Heart left ventricle (tissue), 16 donors: ENCODE measurements at regions not wholly inside any gene's neighbourhood (a gene's known extent, or its start where the extent isn't known, plus 50 kb on each side); places are given as distances from the start of the nearest gene placed in this dataset.
"Not testable (repeated sequence)": the region's sequence is repeated elsewhere in the genome, so short reads cannot be mapped to it uniquely, and the experiment has no call there.

ENCODE experiments used
- ATAC-seq, 4 donors: fragments of 200-7000 bp; cut with Tn5 transposase; one replicate each; pipeline ENCODE4 v1.9.1; 2020 to 2022; ENCODE audit warnings: moderate library complexity in 4 of 4, mild to moderate bottlenecking in 3 of 4, moderate number of reproducible peaks in 1 of 4
- DNase-seq, 5 donors: peaks; one replicate each; pipeline ENCODE4 v3.0.0-alpha.2; 2020
- H3K27ac ChIP-seq, 12 donors: fragments of 200-600 bp; sonication (generic) in 4 of 12; one replicate each; pipeline versions ENCODE4 v1.5.0 to v1.8.0; 2016 to 2022; ENCODE audit warnings: mild to moderate bottlenecking in 2 of 12
- H3K27me3 ChIP-seq, 9 donors: fragments of 200-600 bp; sonication (generic) in 2 of 9; one replicate each; pipeline versions ENCODE4 v1.5.1 to v1.8.0; 2016 to 2022; ENCODE audit warnings: mild to moderate bottlenecking in 3 of 9
- H3K36me3 ChIP-seq, 9 donors: fragments of 200-600 bp; sonication (generic) in 2 of 9; one replicate each; pipeline versions ENCODE4 v1.5.0 to v1.8.0; 2018 to 2022; ENCODE audit warnings: mild to moderate bottlenecking in 2 of 9
- H3K4me1 ChIP-seq, 12 donors: fragments of 200-600 bp; sonication (generic) in 4 of 12; one replicate each; pipeline versions ENCODE4 v1.5.0 to v1.8.0; 2016 to 2022; ENCODE audit warnings: mild to moderate bottlenecking in 3 of 12
- H3K4me3 ChIP-seq, 12 donors: fragments of 200-600 bp; sonication (generic) in 4 of 12; one replicate each; pipeline versions ENCODE4 v1.5.0 to v1.8.0; 2017 to 2022; ENCODE audit warnings: mild to moderate bottlenecking in 9 of 12, moderate library complexity in 4 of 12
- H3K9me3 ChIP-seq, 12 donors: fragments of 200-600 bp; sonication (generic) in 4 of 12; one replicate each; pipeline versions ENCODE4 v1.5.0 to v1.8.0; 2016 to 2022; ENCODE audit warnings: mild to moderate bottlenecking in 1 of 12
- CTCF ChIP-seq, 12 donors: fragments of 200-600 bp; sonication (generic) in 4 of 12; IDR thresholded peaks; one replicate each; pipeline versions ENCODE4 v1.5.0 to v1.8.0; 2018 to 2022; ENCODE audit warnings: antibody characterized with exemption in 12 of 12, mild to moderate bottlenecking in 5 of 12
- POLR2A ChIP-seq, 2 donors: fragments of 450-650 bp; IDR thresholded peaks; one replicate each; pipeline ENCODE4 v1.6.1; 2017; ENCODE audit warnings: antibody characterized with exemption in 2 of 2, mild to moderate bottlenecking in 2 of 2, moderate library complexity in 2 of 2
- WGBS, 4 donors: extraction: QIAGEN DNeasy Blood & Tissue Kit in 2 of 4; methylation state at CpG; one replicate each; pipeline versions ENCODE4 v1.1.5 to v1.1.7; 2013 to 2018; 5-methylcytosine and 5-hydroxymethylcytosine counted together
- intact Hi-C, 10 donors: fragments of 100-400 bp; cut with DNase I; formaldehyde crosslinking; loops; one replicate each; pipeline versions ENCODE4 v1.11.1 to v1.14.2; 2022
- donor health status: ischemic (EF 13 %, LVEDD 7.1; RV severe dilation, severe dysfunction).
- donor health status: healthy with polysubstance abuse.
- donor health status: DM: no; HTN: yes; CAD: no.
- donor health status: DM: no; HTN: no; CAD: no.
- donor health status: ischemic (EF 25% LVEDD 6.9; RV normal size, moderate dysfunction).
- donor health status: ischemic (EF 25% LVEDD 5.7; RV mildly dilated, moderate dysfunction).
- donor health status: healthy.
- donor health status: DM: yes; HTN: yes; CAD: no.
- donor health status: ischemic (EF 35%, LVEDD 5.7; RV mildly dilated, moderate dysfunction).
- donor health status: nonischemic (EF 11% LVEDD 7.7; RV severe dilation, severe dysfunction).
- donor health status: DM: yes; HTN: yes; CAD: no.
- donor health status: PGD.
- donor health status: ischemic (EF 29% LVEDD 5.4; RV normal size, mild dysfunction).
- donor health status: nonischemic (EF 23%, LVEDD 6.1; RV moderate dilation, normal function).

- intact Hi-C loops = loop anchor here in 1 of 10 donors (5.0 kb wide), 1 partner anchor 53 kb away; no protein-coding TSS in a partner anchor
- H3K4me3 ChIP-seq = no peak overlapping the region
- no peak for ATAC-seq
- H3K27ac ChIP-seq = no peak overlapping the region
- TF ChIP-seq POLR2A (IDR thresholded peaks at IDR 0.05) (no peak), CTCF (IDR thresholded peaks at IDR 0.05) (no peak)
- WGBS, 4 donors = 73 to 78% (median 75%) methylated on average over 5 of the region's 5 CpGs
- H3K36me3 ChIP-seq = no peaks in the 10 kb centered on the region
- DNase-seq = no peak
- no peaks in the 10 kb centered on the region for H3K9me3 ChIP-seq
- no peaks in the 10 kb centered on the region for H3K27me3 ChIP-seq
- no peaks in the 10 kb centered on the region for H3K4me1 ChIP-seq
Measured at GRCh38 chr9:26669701-26670670, 222.6 kb downstream of the CAAP1 start.

- 65 to 79% (median 70%) methylated on average over 1 of the region's 1 CpG for WGBS, 4 donors
- no peak overlapping the region for H3K27ac ChIP-seq
- no peaks in the 10 kb centered on the region for H3K4me1 ChIP-seq
- no peaks in the 10 kb centered on the region for H3K36me3 ChIP-seq
- H3K27me3 ChIP-seq = no peaks in the 10 kb centered on the region
- intact Hi-C loops = loop anchor here in 1 of 10 donors (5.0 kb wide), 1 partner anchor 51 kb away; no protein-coding TSS in a partner anchor
- H3K9me3 ChIP-seq = no peaks in the 10 kb centered on the region
- DNase-seq = no peak
- no peak for ATAC-seq
- no peak overlapping the region for H3K4me3 ChIP-seq
- TF ChIP-seq POLR2A (IDR thresholded peaks at IDR 0.05) (no peak), CTCF (IDR thresholded peaks at IDR 0.05) (no peak)
Measured at GRCh38 chr9:26667882-26668281, 224.7 kb downstream of the CAAP1 start.

- no peaks in the 10 kb centered on the region for H3K36me3 ChIP-seq
- no peaks in the 10 kb centered on the region for H3K9me3 ChIP-seq
- no peaks in the 10 kb centered on the region for H3K4me1 ChIP-seq
- H3K27ac ChIP-seq = no peak overlapping the region
- DNase-seq (no peak), ATAC-seq (no peak)
- H3K27me3 ChIP-seq = no peaks in the 10 kb centered on the region
- intact Hi-C loops = loop anchor here in 1 of 10 donors (5.0 kb wide), 1 partner anchor 48 kb away; no protein-coding TSS in a partner anchor
- no peak overlapping the region for H3K4me3 ChIP-seq
- TF ChIP-seq CTCF (IDR thresholded peaks at IDR 0.05) (no peak), POLR2A (IDR thresholded peaks at IDR 0.05) (no peak)
- WGBS, 4 donors = 45 to 63% (median 57%) methylated on average over 3 of the region's 3 CpGs
Measured at GRCh38 chr9:26665666-26666065, 226.9 kb downstream of the CAAP1 start.

- ATAC-seq, intact Hi-C loops, H3K36me3 ChIP-seq, H3K4me1 ChIP-seq, H3K27ac ChIP-seq, H3K4me3 ChIP-seq, H3K27me3 ChIP-seq, H3K9me3 ChIP-seq, DNase-seq: not testable (repeated sequence)
- 94 to 97% (median 96%) methylated on average over 16 to 49 of the region's 49 CpGs for WGBS, 4 donors
Measured at GRCh38 chr9:26664087-26664773, 228.4 kb downstream of the CAAP1 start.
